HepG2 (cell line): ENCODE measurements at regions not wholly inside any gene's neighbourhood (a gene's known extent, or its start where the extent isn't known, plus 50 kb on each side); places are given as distances from the start of the nearest gene placed in this dataset.

Experiments
- ATAC-seq: fragments of 200-7000 bp; cut with Tn5 transposase; 3 replicates; pipeline ENCODE4 v1.9.1; 2020; ENCODE audit warnings: mild to moderate bottlenecking, moderate library complexity
- BruUV-seq: library from RNA; stranded (reverse); fragments of 400-500 nt; replicated peaks from 2 replicates; lab custom pipeline; 2021; lab: Mats Ljungman, UMichigan
- CTCF ChIA-PET: fragments of 300-600 bp; formaldehyde crosslinking; extraction: SDS; loops from one replicate; lab custom pipeline; 2021; ENCODE audit warnings: low total read pairs, inconsistent platforms, low intra/inter-chr PET ratio; lab: Yijun Ruan, JAX
- POLR2A ChIA-PET: fragments of 350-600 bp; sonication (Branson Sonifier 250); formaldehyde crosslinking; loops from one replicate; lab custom pipeline; 2020; ENCODE audit warnings: antibody characterized with exemption, inconsistent platforms; lab: Yijun Ruan, JAX
- DNase-seq: peaks from one replicate; pipeline ENCODE4 v3.0.0-alpha.2; 2015; ENCODE audit warnings: low spot score
- FAIRE-seq: peaks from 3 replicates; lab custom pipeline; 2011; peaks lifted over from hg19 to GRCh38; lab: Jason Lieb, UNC
- H2AFZ ChIP-seq: one replicate; pipeline ENCODE4 v1.6.1; 2011; ENCODE audit warnings: low read length, inconsistent platforms
- H3K27ac ChIP-seq: fragments of 300-600 bp; 3 replicates; pipeline ENCODE4 v1.8.0; 2011; ENCODE audit warnings: mixed run types, mild to moderate bottlenecking, mixed read lengths, low read length, inconsistent platforms; ENCODE audit not compliant: insufficient read depth; ENCODE audit errors: extremely low read length
- H3K27me3 ChIP-seq, 2 experiments: fragments of 200-600 bp in 1 of 2; 2 replicates in 1 of 2; 3 replicates in 1 of 2; pipeline versions ENCODE4 v1.6.0 to v1.8.0; 2011; ENCODE audit warnings: low read length in 2 of 2, mild to moderate bottlenecking in 2 of 2, moderate library complexity in 2 of 2, inconsistent platforms in 1 of 2; ENCODE audit not compliant: insufficient read depth in 2 of 2, control insufficient read depth in 1 of 2
- H3K36me3 ChIP-seq, 2 experiments: fragments of 200-600 bp in 1 of 2; replicated peaks in 1 of 2; 2 replicates in 1 of 2; 3 replicates in 1 of 2; pipeline versions ENCODE4 v1.5.1 to v1.8.0; 2011; ENCODE audit warnings: low read length in 2 of 2, inconsistent platforms in 1 of 2; ENCODE audit not compliant: insufficient read depth in 2 of 2, control insufficient read depth in 1 of 2
- H3K4me1 ChIP-seq: 2 replicates; pipeline ENCODE4 v1.5.1; 2012; ENCODE audit warnings: low read length, inconsistent platforms; ENCODE audit not compliant: insufficient read depth
- H3K4me2 ChIP-seq: 2 replicates; pipeline ENCODE4 v1.6.0; 2011; ENCODE audit warnings: low read depth, low read length, inconsistent platforms
- H3K4me3 ChIP-seq, 3 experiments: fragments of 200-600 bp in 1 of 3; sonication (generic), shearing (Covaris generic) in 1 of 3; replicated peaks in 1 of 3; 2 replicates each; pipeline ENCODE4 v1.5.1; 2011 to 2016; ENCODE audit warnings: low read length in 3 of 3, inconsistent platforms in 2 of 3, low read depth in 2 of 3, mild to moderate bottlenecking in 2 of 3, control low read depth in 1 of 3, mixed read lengths in 1 of 3; ENCODE audit not compliant: insufficient read depth in 1 of 3
- H3K79me2 ChIP-seq: one replicate; pipeline ENCODE4 v1.6.1; 2011; ENCODE audit warnings: low read length, inconsistent platforms; ENCODE audit not compliant: insufficient read depth
- H3K9ac ChIP-seq: 2 replicates; pipeline ENCODE4 v1.6.0; 2011; ENCODE audit warnings: mild to moderate bottlenecking, low read depth, low read length, inconsistent platforms; ENCODE audit not compliant: insufficient read depth
- H3K9me3 ChIP-seq: 2 replicates; pipeline ENCODE4 v1.5.1; 2012; ENCODE audit warnings: mild to moderate bottlenecking, low read length
- H4K20me1 ChIP-seq: 2 replicates; pipeline ENCODE4 v1.6.0; 2011; ENCODE audit warnings: inconsistent platforms, mild to moderate bottlenecking, low read length, moderate library complexity; ENCODE audit not compliant: insufficient read depth
- ARNT ChIP-seq: fragments of 450-650 bp; IDR thresholded peaks from 2 replicates; pipeline ENCODE4 v1.6.1; 2017
- GLI4 ChIP-seq: sonication (generic); formaldehyde crosslinking; IDR thresholded peaks from 2 replicates; pipeline ENCODE4 v1.5.1; 2020; ENCODE audit warnings: missing genetic modification reagents, mild to moderate bottlenecking, moderate library complexity, borderline replicate concordance
- KAT2B ChIP-seq: fragments of 150-350 bp; IDR thresholded peaks from 2 replicates; pipeline ENCODE4 v1.6.1; 2014; ENCODE audit warnings: low read depth, low read length, borderline replicate concordance
- KLF6 ChIP-seq: IDR thresholded peaks from 2 replicates; pipeline ENCODE4 v1.8.0; 2016; ENCODE audit warnings: missing biosample characterization, missing genetic modification reagents
- MTF1 ChIP-seq: sonication (generic); formaldehyde crosslinking; IDR thresholded peaks from 2 replicates; pipeline ENCODE4 v1.5.0; 2020; ENCODE audit warnings: missing genetic modification reagents
- NFIC ChIP-seq: IDR thresholded peaks from 2 replicates; pipeline ENCODE4 v1.6.1; 2012; ENCODE audit warnings: mild to moderate bottlenecking, low read length, inconsistent platforms
- RAD51 ChIP-seq: fragments of 450-650 bp; IDR thresholded peaks from 2 replicates; pipeline ENCODE4 v1.6.1; 2016; ENCODE audit warnings: borderline replicate concordance
- SIX1 ChIP-seq: sonication (generic); formaldehyde crosslinking; IDR thresholded peaks from 2 replicates; pipeline ENCODE4 v1.4.0; 2020; ENCODE audit warnings: missing genetic modification reagents, borderline replicate concordance
- SMAD9 ChIP-seq: sonication (generic); formaldehyde crosslinking; IDR thresholded peaks from 2 replicates; pipeline ENCODE4 v1.5.1; 2020; ENCODE audit warnings: mild to moderate bottlenecking, missing genetic modification reagents
- ZBTB7A ChIP-seq: sonication (generic); formaldehyde crosslinking; IDR thresholded peaks from 2 replicates; pipeline ENCODE4 v1.8.0; 2022; ENCODE audit warnings: mild to moderate bottlenecking, missing genetic modification reagents
- ZNF225 ChIP-seq: sonication (generic); formaldehyde crosslinking; IDR thresholded peaks from 2 replicates; pipeline ENCODE4 v1.4.0; 2020; ENCODE audit warnings: mild to moderate bottlenecking, missing genetic modification reagents
- ZNF296 ChIP-seq: sonication (generic); formaldehyde crosslinking; conservative IDR thresholded peaks from 2 replicates; pipeline ENCODE4 v1.5.0; 2020; ENCODE audit warnings: mild to moderate bottlenecking, missing genetic modification reagents
- ZNF530 ChIP-seq: sonication (generic); formaldehyde crosslinking; IDR thresholded peaks from 2 replicates; pipeline ENCODE4 v1.5.0; 2020; ENCODE audit warnings: low read depth, mild to moderate bottlenecking, missing genetic modification reagents
- ZNF550 ChIP-seq: sonication (generic); formaldehyde crosslinking; IDR thresholded peaks from 2 replicates; pipeline ENCODE4 v1.4.0; 2020; ENCODE audit warnings: mild to moderate bottlenecking, missing genetic modification reagents, borderline replicate concordance
- ZNF644 ChIP-seq: IDR thresholded peaks from 2 replicates; pipeline ENCODE4 v1.6.1; 2016; ENCODE audit warnings: low read depth
- WGBS: methylation state at CpG from one replicate; pipeline ENCODE4 v1.1.6; 2017; ENCODE audit warnings: low lambda C conversion rate; 5-methylcytosine and 5-hydroxymethylcytosine counted together
- in situ Hi-C: cut with HindIII; loops from 2 replicates; pipeline ENCODE4 v1.10.0; 2017; ENCODE audit warnings: low pct_unique_long_range_greater_than_20kb; ENCODE audit not compliant: extremely low pct_ligation_motif_present
- intact Hi-C: fragments of 100-400 bp; cut with micrococcal nuclease; formaldehyde crosslinking; loops from one replicate; pipeline ENCODE4 v1.10.0; 2022; ENCODE audit not compliant: unreplicated experiment
- TF ChIP-seq, protein P1 (sequence below): sonication (generic); formaldehyde crosslinking; IDR thresholded peaks from 2 replicates; pipeline ENCODE4 v1.4.0; 2020; ENCODE audit warnings: mild to moderate bottlenecking, missing genetic modification reagents, borderline replicate concordance
- TF ChIP-seq, protein P2 (sequence below): sonication (generic); formaldehyde crosslinking; IDR thresholded peaks from 2 replicates; pipeline ENCODE4 v1.4.0; 2020; ENCODE audit warnings: missing genetic modification reagents

DNA sequence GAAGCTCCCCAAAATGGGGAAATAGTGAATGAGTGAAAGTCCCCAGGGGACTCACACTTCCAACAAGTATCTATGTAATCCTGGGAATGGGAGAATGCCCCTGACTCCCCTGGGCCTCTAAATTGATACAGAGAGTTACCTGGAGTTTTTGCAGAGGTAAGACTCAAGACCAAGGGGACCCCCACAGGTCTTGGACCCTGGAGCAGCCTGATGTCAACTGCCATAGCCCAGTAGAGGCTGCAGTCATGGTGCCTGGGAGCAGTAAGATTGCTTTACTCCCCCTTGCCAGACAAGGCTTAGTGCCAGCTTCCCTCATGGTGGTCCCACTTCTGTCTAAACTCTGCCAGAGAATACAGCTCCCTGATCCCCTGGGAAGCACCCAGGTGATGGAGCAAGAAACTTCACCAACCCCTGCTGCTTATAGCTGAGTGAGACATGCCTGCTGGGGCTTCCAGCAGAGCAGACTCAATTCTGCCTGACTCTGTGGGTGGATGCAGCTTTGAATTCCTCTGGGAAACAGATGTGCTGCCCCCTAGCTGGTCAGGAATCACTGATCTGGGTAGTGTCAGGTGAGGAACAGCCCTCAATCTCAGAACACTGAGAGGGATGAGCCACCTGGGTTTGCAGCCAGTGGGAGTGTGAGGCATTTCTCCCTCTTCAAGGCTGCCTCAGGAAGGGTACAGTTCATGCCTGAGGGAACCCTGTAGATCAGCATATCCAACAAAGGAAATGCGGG, 485.9 kb downstream of the NSUN3 start:
- Histone ChIP-seq H3K27ac (no peak overlapping the region), H4K20me1 (no peaks in the 10 kb centered on the region), H3K4me2 (no peak overlapping the region), H3K9ac (no peak overlapping the region), H3K4me1 (no peaks in the 10 kb centered on the region), H3K36me3 (no peaks in the 10 kb centered on the region), H3K9me3 (peaks cover 16% of the 10 kb centered on the region), H2AFZ (no peak overlapping the region), H3K79me2 (no peaks in the 10 kb centered on the region), H3K4me3 (no peak overlapping the region), H3K27me3 (no peaks in the 10 kb centered on the region)
- in situ Hi-C loops, result no loop called here
- no peak for DNase-seq
- WGBS, result 0% methylated on average over 1 of the region's 1 CpG
- ATAC-seq, result no peak
- intact Hi-C loops, result no loop called here
- CTCF ChIA-PET, result no interaction called here
- BruUV-seq, result no TSS peak
- POLR2A ChIA-PET, result no interaction called here
- FAIRE-seq, result no peak
- TF ChIP-seq, protein P1, sequence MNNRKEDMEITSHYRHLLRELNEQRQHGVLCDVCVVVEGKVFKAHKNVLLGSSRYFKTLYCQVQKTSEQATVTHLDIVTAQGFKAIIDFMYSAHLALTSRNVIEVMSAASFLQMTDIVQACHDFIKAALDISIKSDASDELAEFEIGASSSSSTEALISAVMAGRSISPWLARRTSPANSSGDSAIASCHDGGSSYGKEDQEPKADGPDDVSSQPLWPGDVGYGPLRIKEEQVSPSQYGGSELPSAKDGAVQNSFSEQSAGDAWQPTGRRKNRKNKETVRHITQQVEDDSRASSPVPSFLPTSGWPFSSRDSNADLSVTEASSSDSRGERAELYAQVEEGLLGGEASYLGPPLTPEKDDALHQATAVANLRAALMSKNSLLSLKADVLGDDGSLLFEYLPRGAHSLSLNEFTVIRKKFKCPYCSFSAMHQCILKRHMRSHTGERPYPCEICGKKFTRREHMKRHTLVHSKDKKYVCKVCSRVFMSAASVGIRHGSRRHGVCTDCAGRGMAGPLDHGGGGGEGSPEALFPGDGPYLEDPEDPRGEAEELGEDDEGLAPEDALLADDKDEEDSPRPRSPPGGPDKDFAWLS (CRISPR knock-in tag), result no peak
- no peak for TF ChIP-seq RAD51
- TF ChIP-seq ZNF530, result no peak
- TF ChIP-seq KLF6 (CRISPR knock-in tag), result no peak
- TF ChIP-seq SIX1 (CRISPR knock-in tag), result no peak
- TF ChIP-seq ZNF225, result no peak
- TF ChIP-seq, protein P2, sequence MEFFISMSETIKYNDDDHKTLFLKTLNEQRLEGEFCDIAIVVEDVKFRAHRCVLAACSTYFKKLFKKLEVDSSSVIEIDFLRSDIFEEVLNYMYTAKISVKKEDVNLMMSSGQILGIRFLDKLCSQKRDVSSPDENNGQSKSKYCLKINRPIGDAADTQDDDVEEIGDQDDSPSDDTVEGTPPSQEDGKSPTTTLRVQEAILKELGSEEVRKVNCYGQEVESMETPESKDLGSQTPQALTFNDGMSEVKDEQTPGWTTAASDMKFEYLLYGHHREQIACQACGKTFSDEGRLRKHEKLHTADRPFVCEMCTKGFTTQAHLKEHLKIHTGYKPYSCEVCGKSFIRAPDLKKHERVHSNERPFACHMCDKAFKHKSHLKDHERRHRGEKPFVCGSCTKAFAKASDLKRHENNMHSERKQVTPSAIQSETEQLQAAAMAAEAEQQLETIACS (CRISPR knock-in tag), result no peak
- TF ChIP-seq ZNF550, result no peak
- no peak for TF ChIP-seq ZNF296
- no peak for TF ChIP-seq GLI4 (CRISPR knock-in tag)
- TF ChIP-seq MTF1, result no peak
- no peak for TF ChIP-seq KAT2B
- no peak for TF ChIP-seq SMAD9 (CRISPR knock-in tag)
- no peak for TF ChIP-seq ZNF644
- TF ChIP-seq ZBTB7A (CRISPR knock-in tag), result no peak
- no peak for TF ChIP-seq NFIC
- TF ChIP-seq ARNT, result no peak
